ENCODE measurements at regions not wholly inside any gene's neighbourhood (a gene's known extent, or its start where the extent isn't known, plus 50 kb on each side); places are given as distances from the start of the nearest gene placed in this dataset.

- TF ChIP-seq CTCF (IDR thresholded peaks at IDR 0.05): no peak
- no peak for TF ChIP-seq EP300 (IDR thresholded peaks at IDR 0.05)
Observed at GRCh38 chr5:88613051-88613450, 269.9 kb downstream of the MEF2C start.
